K562 (cell line): ENCODE measurements at regions not wholly inside any gene's neighbourhood (a gene's known extent, or its start where the extent isn't known, plus 50 kb on each side); places are given as distances from the start of the nearest gene placed in this dataset.

Experiments
- ATAC-seq: fragments of 200-7000 bp; cut with Tn5 transposase; 3 replicates; pipeline ENCODE4 v1.9.1; 2020; ENCODE audit warnings: moderate library complexity
- BruUV-seq: library from RNA; stranded (reverse); fragments of 400-500 nt; replicated peaks from 2 replicates; lab custom pipeline; 2021; lab: Mats Ljungman, UMichigan
- CTCF ChIA-PET: fragments of 300-600 bp; formaldehyde crosslinking; extraction: SDS; loops from one replicate; lab custom pipeline; 2021; ENCODE audit warnings: low intra/inter-chr PET ratio; lab: Yijun Ruan, JAX
- POLR2A ChIA-PET: fragments of 300-600, 350-650 bp; sonication (Branson Sonifier 250); formaldehyde crosslinking; extraction: SDS; loops from one replicate; lab custom pipeline; 2021; ENCODE audit warnings: antibody characterized with exemption, inconsistent platforms; lab: Yijun Ruan, JAX
- DNase-seq, 4 experiments: peaks; one replicate each; pipeline versions ENCODE4 v3.0.0 to v3.0.0-alpha.2; 2011 to 2018; ENCODE audit warnings: low spot score in 3 of 4, mixed read lengths in 3 of 4; ENCODE audit errors: extremely low read depth in 1 of 4
- FAIRE-seq: peaks from 2 replicates; lab custom pipeline; 2011; peaks lifted over from hg19 to GRCh38; lab: Jason Lieb, UNC
- H2AFZ ChIP-seq: 2 replicates; pipeline ENCODE4 v1.6.0; 2011; ENCODE audit warnings: low read depth, low read length, control low read depth, inconsistent platforms
- H3K27ac ChIP-seq: fragments of 200-600 bp; 3 replicates; pipeline ENCODE4 v1.8.0; 2011; ENCODE audit warnings: low read depth, mild to moderate bottlenecking, control low read depth, inconsistent platforms, low read length, moderate library complexity, mixed read lengths; ENCODE audit errors: extremely low read depth
- H3K27me3 ChIP-seq, 2 experiments: fragments of 300-600 bp in 1 of 2; 2 replicates in 1 of 2; 3 replicates in 1 of 2; pipeline versions ENCODE4 v1.6.0 to v1.8.0; 2011; ENCODE audit warnings: inconsistent platforms in 2 of 2, low read length in 2 of 2, mild to moderate bottlenecking in 1 of 2, mixed read lengths in 1 of 2, moderate library complexity in 1 of 2; ENCODE audit not compliant: control insufficient read depth in 2 of 2, insufficient read depth in 2 of 2
- H3K36me3 ChIP-seq: fragments of 300-600 bp; 3 replicates; pipeline ENCODE4 v1.8.0; 2011; ENCODE audit warnings: mild to moderate bottlenecking, low read length, inconsistent platforms; ENCODE audit not compliant: control insufficient read depth, insufficient read depth
- H3K4me1 ChIP-seq, 2 experiments: fragments of 200-600 bp in 1 of 2; replicated peaks in 1 of 2; 2 replicates in 1 of 2; 3 replicates in 1 of 2; pipeline versions ENCODE4 v1.5.1 to v1.8.0; 2011; ENCODE audit warnings: inconsistent platforms in 2 of 2, low read length in 2 of 2, mild to moderate bottlenecking in 1 of 2, mixed read lengths in 1 of 2, moderate library complexity in 1 of 2; ENCODE audit not compliant: control insufficient read depth in 2 of 2, insufficient read depth in 2 of 2
- H3K4me2 ChIP-seq: 2 replicates; pipeline ENCODE4 v1.6.1; 2011; ENCODE audit warnings: low read length, control low read depth, inconsistent platforms, mixed read lengths; ENCODE audit not compliant: insufficient read depth
- H3K4me3 ChIP-seq: fragments of 200-600 bp; sonication (generic), shearing (Covaris generic); 2 replicates; pipeline ENCODE4 v1.5.1; 2016; ENCODE audit warnings: control low read depth, inconsistent platforms
- H3K79me2 ChIP-seq: fragments of 200-600 bp; 3 replicates; pipeline ENCODE4 v1.8.0; 2011; ENCODE audit warnings: low read length, inconsistent platforms; ENCODE audit not compliant: control insufficient read depth, insufficient read depth
- H3K9ac ChIP-seq, 2 experiments: 2 replicates each; pipeline versions ENCODE4 v1.6.0 to v1.6.1; 2011; ENCODE audit warnings: low read depth in 2 of 2, low read length in 2 of 2, control low read depth in 1 of 2, inconsistent platforms in 1 of 2, mild to moderate bottlenecking in 1 of 2, mixed read lengths in 1 of 2; ENCODE audit not compliant: insufficient read depth in 1 of 2
- H3K9me1 ChIP-seq: one replicate; pipeline ENCODE4 v1.6.0; 2011; ENCODE audit warnings: inconsistent platforms, mild to moderate bottlenecking, low read length, moderate library complexity; ENCODE audit not compliant: control insufficient read depth, insufficient read depth
- H3K9me3 ChIP-seq: replicated peaks from 2 replicates; pipeline ENCODE4 v1.5.1; 2011; ENCODE audit warnings: low read depth, low read length, inconsistent platforms; ENCODE audit not compliant: control insufficient read depth, insufficient read depth
- H4K20me1 ChIP-seq: replicated peaks from 2 replicates; pipeline ENCODE4 v1.6.1; 2011; ENCODE audit warnings: low read length, inconsistent platforms, mixed read lengths; ENCODE audit not compliant: control insufficient read depth, insufficient read depth
- CTCFL ChIP-seq: IDR thresholded peaks from 2 replicates; pipeline ENCODE4 v1.6.1; 2011; ENCODE audit warnings: borderline replicate concordance, low read depth, mild to moderate bottlenecking, moderate library complexity, low read length; ENCODE audit not compliant: insufficient read depth, poor library complexity, severe bottlenecking
- ESRRB ChIP-seq: fragments of 250-450 bp; sonication (Bioruptor Pico); IDR thresholded peaks from 2 replicates; pipeline ENCODE4 v1.5.0; 2020; ENCODE audit warnings: mild to moderate bottlenecking, moderate library complexity, borderline replicate concordance
- EZH2 ChIP-seq: IDR thresholded peaks from 2 replicates; pipeline ENCODE4 v1.6.1; 2012; ENCODE audit warnings: low read depth, mild to moderate bottlenecking, inconsistent platforms, low read length, borderline replicate concordance
- HBP1 ChIP-seq: fragments of 450-650 bp; formaldehyde crosslinking; IDR thresholded peaks from 2 replicates; pipeline ENCODE4 v1.4.0; 2022; ENCODE audit warnings: missing genetic modification characterization
- KAT8 ChIP-seq: fragments of 450-650 bp; IDR thresholded peaks from 2 replicates; pipeline ENCODE4 v1.6.1; 2016; ENCODE audit warnings: low read depth, mild to moderate bottlenecking
- MYBL2 ChIP-seq, 2 experiments: fragments of 450-650 bp in 1 of 2; sonication (generic) in 1 of 2; formaldehyde crosslinking in 1 of 2; IDR thresholded peaks; 2 replicates each; pipeline versions ENCODE4 v1.6.1 to v1.8.1; 2017 to 2022; ENCODE audit warnings: borderline replicate concordance in 1 of 2, inconsistent platforms in 1 of 2, low read depth in 1 of 2, mild to moderate bottlenecking in 1 of 2, missing genetic modification reagents in 1 of 2, moderate library complexity in 1 of 2
- PHB2 ChIP-seq: fragments of 450-650 bp; IDR thresholded peaks from 2 replicates; pipeline ENCODE4 v1.6.1; 2017; ENCODE audit warnings: low read depth
- POLR2H ChIP-seq: IDR thresholded peaks from 2 replicates; pipeline ENCODE4 v1.6.1; 2016; ENCODE audit warnings: missing genetic modification characterization, low read depth, mild to moderate bottlenecking, control low read depth, missing compliant biosample characterization, moderate library complexity
- TEAD1 ChIP-seq, 2 experiments: fragments of 450-650 bp in 1 of 2; sonication (generic) in 1 of 2; formaldehyde crosslinking; IDR thresholded peaks; 2 replicates each; pipeline versions ENCODE4 v1.4.0 to v1.8.0; 2020 to 2022; ENCODE audit warnings: mild to moderate bottlenecking in 2 of 2, missing genetic modification reagents in 1 of 2
- ZBTB43 ChIP-seq: sonication (generic); formaldehyde crosslinking; IDR thresholded peaks from 2 replicates; pipeline ENCODE4 v1.8.0; 2023; ENCODE audit warnings: mild to moderate bottlenecking, missing genetic modification reagents
- ZNF212 ChIP-seq: fragments of 450-650 bp; formaldehyde crosslinking; IDR thresholded peaks from 2 replicates; pipeline ENCODE4 v1.4.0; 2020; ENCODE audit warnings: mild to moderate bottlenecking
- ZNF354B ChIP-seq: fragments of 250-450 bp; sonication (Bioruptor Pico); IDR thresholded peaks from 2 replicates; pipeline ENCODE4 v1.4.0; 2020
- ZNF512 ChIP-seq: IDR thresholded peaks from 2 replicates; pipeline ENCODE4 v1.6.1; 2016; ENCODE audit warnings: missing genetic modification characterization, missing compliant biosample characterization
- ZNF584 ChIP-seq: fragments of 200-800 bp; sonication (Bioruptor generic); IDR thresholded peaks from 2 replicates; pipeline ENCODE4 v1.6.1; 2016; ENCODE audit warnings: low read depth, mild to moderate bottlenecking, missing genetic modification characterization, missing compliant biosample characterization
- WGBS: fragments of 100-300 bp; shearing (Covaris generic); methylation state at CpG from one replicate; pipeline ENCODE4 v1.1.6; 2016; ENCODE audit warnings: low coverage, mixed read lengths; ENCODE audit not compliant: insufficient coverage; ENCODE audit errors: missing lambda C conversion rate; 5-methylcytosine and 5-hydroxymethylcytosine counted together
- in situ Hi-C: fragments of 300-500 bp; cut with MboI; formaldehyde crosslinking; loops from 4 replicates; pipeline ENCODE4 v1.15.0; 2018; ENCODE audit warnings: inconsistent platforms, mixed read lengths
- intact Hi-C: fragments of 100-400 bp; cut with micrococcal nuclease; formaldehyde crosslinking; loops from 2 replicates; pipeline ENCODE4 v1.14.2; 2022

- DNase-seq, result no peak
- no peaks in the 10 kb centered on the region for H3K9me3 ChIP-seq
- 11% methylated on average over 5 of the region's 5 CpGs for WGBS
- ChIA-PET POLR2A (no interaction called here), CTCF (no interaction called here)
- no peaks in the 10 kb centered on the region for H3K4me1 ChIP-seq
- no peaks in the 10 kb centered on the region for H3K79me2 ChIP-seq
- H3K27me3 ChIP-seq, result no peaks in the 10 kb centered on the region
- no peaks in the 10 kb centered on the region for H3K9me1 ChIP-seq
- in situ Hi-C loops, result no loop called here
- H3K4me2 ChIP-seq, result no peak overlapping the region
- FAIRE-seq, result no peak
- H2AFZ ChIP-seq, result no peak overlapping the region
- BruUV-seq, result no TSS peak
- H3K36me3 ChIP-seq, result no peaks in the 10 kb centered on the region
- H4K20me1 ChIP-seq, result no peaks in the 10 kb centered on the region
- intact Hi-C loops, result no loop called here
- no peak overlapping the region for H3K4me3 ChIP-seq
- ATAC-seq, result no peak
- no peak overlapping the region for H3K9ac ChIP-seq
- H3K27ac ChIP-seq, result no peak overlapping the region
- TF ChIP-seq ESRRB (CRISPR knock-in tag) (no peak), TEAD1 (CRISPR knock-in tag; IDR thresholded peaks at IDR 0.05) (no peak), CTCFL (no peak), ZBTB43 (CRISPR knock-in tag) (no peak), EZH2 (no peak), ZNF354B (CRISPR knock-in tag) (no peak), ZNF584 (CRISPR knock-in tag) (no peak), KAT8 (no peak), ZNF212 (CRISPR knock-in tag) (no peak), MYBL2 (IDR thresholded peaks at IDR 0.05; ENCODE audit: low read depth) (no peak), MYBL2 (CRISPR knock-in tag; IDR thresholded peaks at IDR 0.05; ENCODE audit: borderline replicate concordance) (no peak), ZNF512 (tag) (no peak), HBP1 (no peak), PHB2 (no peak), POLR2H (tag) (no peak)
Observed at GRCh38 chr10:8269976-8270375, 215.5 kb downstream of the GATA3 start.
